Osteoblast (primary cell): ENCODE measurements at regions not wholly inside any gene's neighbourhood (a gene's known extent, or its start where the extent isn't known, plus 50 kb on each side); places are given as distances from the start of the nearest gene placed in this dataset.

ENCODE experiments used
- DNase-seq: peaks from one replicate; pipeline ENCODE4 v3.0.0; 2011; ENCODE audit warnings: low spot score, mixed read lengths; ENCODE audit not compliant: insufficient read length; ENCODE audit errors: missing footprints
- H2AFZ ChIP-seq: 2 replicates; pipeline ENCODE4 v1.6.0; 2011; ENCODE audit warnings: mild to moderate bottlenecking, low read length
- H3K27ac ChIP-seq: 2 replicates; pipeline ENCODE4 v1.5.1; 2011; ENCODE audit warnings: mild to moderate bottlenecking, low read depth, low read length, moderate library complexity
- H3K27me3 ChIP-seq: 2 replicates; pipeline ENCODE4 v1.6.0; 2012; ENCODE audit warnings: mild to moderate bottlenecking, control low read depth, inconsistent platforms, low read length, moderate library complexity; ENCODE audit not compliant: insufficient read depth
- H3K36me3 ChIP-seq: 2 replicates; pipeline ENCODE4 v1.5.1; 2011; ENCODE audit warnings: mild to moderate bottlenecking, low read length, control low read depth, moderate library complexity; ENCODE audit not compliant: insufficient read depth
- H3K4me1 ChIP-seq: 2 replicates; pipeline ENCODE4 v1.5.1; 2011; ENCODE audit warnings: mild to moderate bottlenecking, low read length, control low read depth, moderate library complexity; ENCODE audit not compliant: insufficient read depth
- H3K4me2 ChIP-seq: 2 replicates; pipeline ENCODE4 v1.6.0; 2011; ENCODE audit warnings: mild to moderate bottlenecking, low read length; ENCODE audit not compliant: insufficient read depth
- H3K4me3 ChIP-seq: fragments of 200-600 bp; sonication (generic); 3 replicates; pipeline ENCODE4 v1.5.1; 2012; ENCODE audit warnings: mild to moderate bottlenecking, low read length, inconsistent platforms; ENCODE audit not compliant: insufficient read depth
- H3K79me2 ChIP-seq: 2 replicates; pipeline ENCODE4 v1.6.0; 2012; ENCODE audit warnings: mild to moderate bottlenecking, low read length, control low read depth, inconsistent platforms; ENCODE audit not compliant: insufficient read depth
- H3K9me3 ChIP-seq: 2 replicates; pipeline ENCODE4 v1.5.1; 2011; ENCODE audit warnings: low read depth, low read length, control low read depth
- H4K20me1 ChIP-seq: 2 replicates; pipeline ENCODE4 v1.6.0; 2012; ENCODE audit warnings: mild to moderate bottlenecking, low read length, control low read depth; ENCODE audit not compliant: insufficient read depth
- TF ChIP-seq, protein P1 (sequence below): IDR thresholded peaks from 2 replicates; pipeline ENCODE4 v1.5.1; 2011; ENCODE audit warnings: mild to moderate bottlenecking, low read depth, low read length, moderate library complexity; ENCODE audit errors: extremely low read depth

DNA sequence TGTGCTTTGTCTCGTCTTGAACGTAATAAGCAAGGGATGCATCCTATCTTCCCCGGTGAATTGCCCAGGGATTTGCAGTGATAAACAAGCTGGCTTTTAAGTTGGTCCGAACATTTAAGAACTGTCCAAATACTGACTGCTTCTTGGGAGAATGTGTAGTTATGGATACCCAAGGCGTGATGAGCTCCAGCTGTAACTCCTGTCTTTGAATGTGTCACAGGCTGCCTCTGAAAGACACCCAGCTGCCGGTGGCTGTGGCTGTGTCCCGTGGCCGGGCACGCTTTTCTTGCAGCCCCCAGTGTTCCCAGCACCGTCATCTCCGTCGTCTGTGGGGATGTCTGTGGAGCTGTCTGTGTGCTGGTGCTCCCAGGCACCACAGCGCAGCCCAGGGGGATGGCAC is 118.1 kb downstream of the GLRX3 start:
- Histone ChIP-seq H3K79me2 (no peaks in the 10 kb centered on the region), H3K36me3 (no peaks in the 10 kb centered on the region), H3K4me3 (no peak overlapping the region), H2AFZ (no peak overlapping the region), H3K4me2 (no peak overlapping the region), H4K20me1 (no peaks in the 10 kb centered on the region), H3K27ac (no peak overlapping the region), H3K4me1 (no peaks in the 10 kb centered on the region), H3K27me3 (no peaks in the 10 kb centered on the region), H3K9me3 (no peaks in the 10 kb centered on the region)
- no peak for DNase-seq
- TF ChIP-seq, protein P1, sequence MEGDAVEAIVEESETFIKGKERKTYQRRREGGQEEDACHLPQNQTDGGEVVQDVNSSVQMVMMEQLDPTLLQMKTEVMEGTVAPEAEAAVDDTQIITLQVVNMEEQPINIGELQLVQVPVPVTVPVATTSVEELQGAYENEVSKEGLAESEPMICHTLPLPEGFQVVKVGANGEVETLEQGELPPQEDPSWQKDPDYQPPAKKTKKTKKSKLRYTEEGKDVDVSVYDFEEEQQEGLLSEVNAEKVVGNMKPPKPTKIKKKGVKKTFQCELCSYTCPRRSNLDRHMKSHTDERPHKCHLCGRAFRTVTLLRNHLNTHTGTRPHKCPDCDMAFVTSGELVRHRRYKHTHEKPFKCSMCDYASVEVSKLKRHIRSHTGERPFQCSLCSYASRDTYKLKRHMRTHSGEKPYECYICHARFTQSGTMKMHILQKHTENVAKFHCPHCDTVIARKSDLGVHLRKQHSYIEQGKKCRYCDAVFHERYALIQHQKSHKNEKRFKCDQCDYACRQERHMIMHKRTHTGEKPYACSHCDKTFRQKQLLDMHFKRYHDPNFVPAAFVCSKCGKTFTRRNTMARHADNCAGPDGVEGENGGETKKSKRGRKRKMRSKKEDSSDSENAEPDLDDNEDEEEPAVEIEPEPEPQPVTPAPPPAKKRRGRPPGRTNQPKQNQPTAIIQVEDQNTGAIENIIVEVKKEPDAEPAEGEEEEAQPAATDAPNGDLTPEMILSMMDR, result no peak

DNA sequence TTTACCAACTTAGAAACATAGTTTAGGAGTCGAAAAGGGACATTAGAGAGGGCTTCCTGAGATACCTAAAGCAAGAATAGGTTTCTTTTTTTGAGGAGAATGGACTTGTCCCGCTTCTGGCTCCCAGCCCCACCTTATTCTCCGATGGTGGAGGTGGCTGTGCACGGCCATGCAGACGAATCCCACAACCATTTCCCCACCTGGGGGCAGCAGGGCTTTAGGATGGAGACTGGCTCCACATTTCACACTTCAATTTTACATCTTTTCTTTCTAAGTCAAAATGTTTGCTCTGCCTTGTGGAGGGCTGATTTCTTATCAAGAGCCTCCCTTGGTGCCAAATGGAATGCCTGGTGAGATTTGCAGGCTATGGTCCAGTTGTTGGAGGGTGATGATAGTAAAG is 118.5 kb downstream of the GLRX3 start:
- no peak overlapping the region for H3K27ac ChIP-seq
- no peak overlapping the region for H3K4me3 ChIP-seq
- no peaks in the 10 kb centered on the region for H4K20me1 ChIP-seq
- H3K9me3 ChIP-seq, result no peaks in the 10 kb centered on the region
- TF ChIP-seq, protein P1, result no peak
- no peaks in the 10 kb centered on the region for H3K4me1 ChIP-seq
- H3K79me2 ChIP-seq, result no peaks in the 10 kb centered on the region
- no peak overlapping the region for H2AFZ ChIP-seq
- no peak for DNase-seq
- H3K36me3 ChIP-seq, result no peaks in the 10 kb centered on the region
- no peak overlapping the region for H3K4me2 ChIP-seq
- H3K27me3 ChIP-seq, result no peaks in the 10 kb centered on the region

DNA sequence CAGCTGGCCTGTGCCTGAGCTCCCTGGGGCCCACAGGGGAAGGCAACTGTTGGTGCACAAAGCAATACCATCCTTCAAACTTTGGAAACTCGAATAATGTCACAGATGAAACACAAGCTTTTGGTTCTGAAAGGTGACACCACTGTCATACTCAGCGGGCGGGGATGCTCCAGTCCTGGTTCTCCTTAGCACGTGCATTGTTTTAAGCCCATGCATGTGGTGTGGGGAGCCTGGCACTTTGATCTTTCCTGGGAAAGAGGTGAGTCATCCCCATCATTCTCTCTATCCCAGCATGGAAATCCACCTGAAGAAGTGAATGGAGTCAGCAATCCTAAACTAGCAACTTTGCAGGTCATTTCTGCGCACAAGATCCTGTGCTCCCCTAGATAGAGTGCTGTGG is 119.6 kb downstream of the GLRX3 start:
- DNase-seq, result no peak
- no peaks in the 10 kb centered on the region for H4K20me1 ChIP-seq
- no peaks in the 10 kb centered on the region for H3K4me1 ChIP-seq
- H3K79me2 ChIP-seq, result no peaks in the 10 kb centered on the region
- no peak overlapping the region for H2AFZ ChIP-seq
- H3K27ac ChIP-seq, result no peak overlapping the region
- H3K4me3 ChIP-seq, result no peak overlapping the region
- TF ChIP-seq, protein P1, result no peak
- no peaks in the 10 kb centered on the region for H3K9me3 ChIP-seq
- H3K27me3 ChIP-seq, result no peaks in the 10 kb centered on the region
- H3K4me2 ChIP-seq, result no peak overlapping the region
- H3K36me3 ChIP-seq, result no peaks in the 10 kb centered on the region

DNA sequence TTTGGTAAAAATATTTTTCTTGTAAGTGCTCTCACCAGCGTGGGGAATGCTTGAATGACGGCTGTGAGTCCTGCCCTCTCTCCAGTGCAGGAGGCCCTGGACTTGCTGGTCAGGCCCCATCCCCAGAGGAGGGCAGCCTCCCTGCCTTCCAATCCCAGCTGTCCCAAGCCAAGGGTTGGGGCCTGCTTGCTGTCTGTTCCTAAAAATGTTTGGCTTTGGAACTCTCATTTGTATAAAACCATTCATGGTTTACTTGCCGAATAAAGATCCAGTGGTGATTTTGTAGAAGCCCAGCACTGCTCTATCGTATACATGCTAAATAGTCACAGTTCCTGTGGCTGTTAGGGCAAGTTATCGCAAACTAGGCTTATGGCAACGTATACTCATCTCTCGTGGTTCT is 121.7 kb downstream of the GLRX3 start:
- Histone ChIP-seq H3K9me3 (no peaks in the 10 kb centered on the region), H2AFZ (no peak overlapping the region), H4K20me1 (no peaks in the 10 kb centered on the region), H3K27ac (no peak overlapping the region), H3K79me2 (no peaks in the 10 kb centered on the region), H3K4me1 (no peaks in the 10 kb centered on the region), H3K36me3 (no peaks in the 10 kb centered on the region), H3K27me3 (no peaks in the 10 kb centered on the region), H3K4me3 (no peak overlapping the region), H3K4me2 (no peak overlapping the region)
- no peak for DNase-seq
- TF ChIP-seq, protein P1, result no peak
